GM12873 (cell line): ENCODE measurements at regions not wholly inside any gene's neighbourhood (a gene's known extent, or its start where the extent isn't known, plus 50 kb on each side); places are given as distances from the start of the nearest gene placed in this dataset.

Experiments
- CTCF ChIP-seq: IDR thresholded peaks from 2 replicates; pipeline ENCODE4 v1.5.1; 2012; ENCODE audit warnings: low read depth, mild to moderate bottlenecking, moderate library complexity, low read length, control low read depth; ENCODE audit not compliant: insufficient read depth; ENCODE audit errors: missing control alignments

- TF ChIP-seq CTCF: no peak
These were observed 128.7 kb upstream of the ZFHX3 start for GRCh38 chr16:73176577-73177013.

- TF ChIP-seq CTCF: no peak
These were observed 125.2 kb upstream of the ZFHX3 start for GRCh38 chr16:73172973-73173709.

GRCh38 chr16:73172241-73172972 is 124.5 kb upstream of the ZFHX3 start:
- TF ChIP-seq CTCF: no peak

GRCh38 chr16:73171901-73172240 is 123.9 kb upstream of the ZFHX3 start:
- TF ChIP-seq CTCF: no peak

- TF ChIP-seq CTCF: no peak
These were observed 123.5 kb upstream of the ZFHX3 start for GRCh38 chr16:73171380-73171779.

GRCh38 chr16:73170612-73171038 is 122.7 kb upstream of the ZFHX3 start:
- TF ChIP-seq CTCF: no peak

GRCh38 chr16:73166947-73167550 is 119.1 kb upstream of the ZFHX3 start:
- TF ChIP-seq CTCF: no peak
